HepG2 (cell line): ENCODE measurements at regions not wholly inside any gene's neighbourhood (a gene's known extent, or its start where the extent isn't known, plus 50 kb on each side); places are given as distances from the start of the nearest gene placed in this dataset.

Experiments
- ATAC-seq: fragments of 200-7000 bp; cut with Tn5 transposase; 3 replicates; pipeline ENCODE4 v1.9.1; 2020; ENCODE audit warnings: mild to moderate bottlenecking, moderate library complexity
- BruUV-seq: library from RNA; stranded (reverse); fragments of 400-500 nt; replicated peaks from 2 replicates; lab custom pipeline; 2021; lab: Mats Ljungman, UMichigan
- CTCF ChIA-PET: fragments of 300-600 bp; formaldehyde crosslinking; extraction: SDS; loops from one replicate; lab custom pipeline; 2021; ENCODE audit warnings: low total read pairs, inconsistent platforms, low intra/inter-chr PET ratio; lab: Yijun Ruan, JAX
- POLR2A ChIA-PET: fragments of 350-600 bp; sonication (Branson Sonifier 250); formaldehyde crosslinking; loops from one replicate; lab custom pipeline; 2020; ENCODE audit warnings: antibody characterized with exemption, inconsistent platforms; lab: Yijun Ruan, JAX
- DNase-seq: peaks from one replicate; pipeline ENCODE4 v3.0.0-alpha.2; 2015; ENCODE audit warnings: low spot score
- FAIRE-seq: peaks from 3 replicates; lab custom pipeline; 2011; peaks lifted over from hg19 to GRCh38; lab: Jason Lieb, UNC
- H2AFZ ChIP-seq: one replicate; pipeline ENCODE4 v1.6.1; 2011; ENCODE audit warnings: low read length, inconsistent platforms
- H3K27ac ChIP-seq: fragments of 300-600 bp; 3 replicates; pipeline ENCODE4 v1.8.0; 2011; ENCODE audit warnings: mixed run types, mild to moderate bottlenecking, mixed read lengths, low read length, inconsistent platforms; ENCODE audit not compliant: insufficient read depth; ENCODE audit errors: extremely low read length
- H3K27me3 ChIP-seq, 2 experiments: fragments of 200-600 bp in 1 of 2; 2 replicates in 1 of 2; 3 replicates in 1 of 2; pipeline versions ENCODE4 v1.6.0 to v1.8.0; 2011; ENCODE audit warnings: low read length in 2 of 2, mild to moderate bottlenecking in 2 of 2, moderate library complexity in 2 of 2, inconsistent platforms in 1 of 2; ENCODE audit not compliant: insufficient read depth in 2 of 2, control insufficient read depth in 1 of 2
- H3K36me3 ChIP-seq, 2 experiments: fragments of 200-600 bp in 1 of 2; replicated peaks in 1 of 2; 2 replicates in 1 of 2; 3 replicates in 1 of 2; pipeline versions ENCODE4 v1.5.1 to v1.8.0; 2011; ENCODE audit warnings: low read length in 2 of 2, inconsistent platforms in 1 of 2; ENCODE audit not compliant: insufficient read depth in 2 of 2, control insufficient read depth in 1 of 2
- H3K4me1 ChIP-seq: 2 replicates; pipeline ENCODE4 v1.5.1; 2012; ENCODE audit warnings: low read length, inconsistent platforms; ENCODE audit not compliant: insufficient read depth
- H3K4me2 ChIP-seq: 2 replicates; pipeline ENCODE4 v1.6.0; 2011; ENCODE audit warnings: low read depth, low read length, inconsistent platforms
- H3K4me3 ChIP-seq, 3 experiments: fragments of 200-600 bp in 1 of 3; sonication (generic), shearing (Covaris generic) in 1 of 3; replicated peaks in 1 of 3; 2 replicates each; pipeline ENCODE4 v1.5.1; 2011 to 2016; ENCODE audit warnings: low read length in 3 of 3, inconsistent platforms in 2 of 3, low read depth in 2 of 3, mild to moderate bottlenecking in 2 of 3, control low read depth in 1 of 3, mixed read lengths in 1 of 3; ENCODE audit not compliant: insufficient read depth in 1 of 3
- H3K79me2 ChIP-seq: one replicate; pipeline ENCODE4 v1.6.1; 2011; ENCODE audit warnings: low read length, inconsistent platforms; ENCODE audit not compliant: insufficient read depth
- H3K9ac ChIP-seq: 2 replicates; pipeline ENCODE4 v1.6.0; 2011; ENCODE audit warnings: mild to moderate bottlenecking, low read depth, low read length, inconsistent platforms; ENCODE audit not compliant: insufficient read depth
- H3K9me3 ChIP-seq: 2 replicates; pipeline ENCODE4 v1.5.1; 2012; ENCODE audit warnings: mild to moderate bottlenecking, low read length
- H4K20me1 ChIP-seq: 2 replicates; pipeline ENCODE4 v1.6.0; 2011; ENCODE audit warnings: inconsistent platforms, mild to moderate bottlenecking, low read length, moderate library complexity; ENCODE audit not compliant: insufficient read depth
- EEA1 ChIP-seq: sonication (generic); formaldehyde crosslinking; IDR thresholded peaks from 2 replicates; pipeline ENCODE4 v1.5.1; 2020; ENCODE audit warnings: mild to moderate bottlenecking, missing genetic modification reagents, borderline replicate concordance
- FOXP1 ChIP-seq, 2 experiments: fragments of 450-650 bp in 1 of 2; IDR thresholded peaks; 2 replicates each; pipeline ENCODE4 v1.6.1; 2017 to 2018; ENCODE audit warnings: antibody characterized with exemption in 1 of 2
- HIVEP1 ChIP-seq: sonication (generic); formaldehyde crosslinking; IDR thresholded peaks from 2 replicates; pipeline ENCODE4 v1.4.0; 2020; ENCODE audit warnings: mild to moderate bottlenecking, missing genetic modification reagents
- HNRNPH1 ChIP-seq: fragments of 200-400 bp; formaldehyde crosslinking; optimal IDR thresholded peaks from 2 replicates; pipeline ENCODE3; 2017; ENCODE audit warnings: mild to moderate bottlenecking, low read depth, low read length
- MED1 ChIP-seq: sonication (generic); formaldehyde crosslinking; IDR thresholded peaks from 2 replicates; pipeline ENCODE4 v1.4.0; 2020; ENCODE audit warnings: missing genetic modification reagents
- NR2F1 ChIP-seq, 2 experiments: fragments of 450-650 bp in 1 of 2; formaldehyde crosslinking in 1 of 2; IDR thresholded peaks; 2 replicates each; pipeline versions ENCODE4 v1.5.0 to v1.6.1; 2016 to 2020; ENCODE audit warnings: mild to moderate bottlenecking in 1 of 2, missing compliant biosample characterization in 1 of 2, missing genetic modification reagents in 1 of 2, moderate library complexity in 1 of 2
- POLR2AphosphoS5 ChIP-seq: IDR thresholded peaks from 2 replicates; pipeline ENCODE4 v1.6.1; 2012; ENCODE audit warnings: low read depth, low read length
- THYN1 ChIP-seq: sonication (generic); formaldehyde crosslinking; IDR thresholded peaks from 2 replicates; pipeline ENCODE4 v1.8.1; 2023; ENCODE audit warnings: low read depth, mild to moderate bottlenecking, moderate library complexity, missing genetic modification reagents, borderline replicate concordance
- TOE1 ChIP-seq: sonication (generic); formaldehyde crosslinking; IDR thresholded peaks from 2 replicates; pipeline ENCODE4 v1.4.0; 2020; ENCODE audit warnings: mild to moderate bottlenecking, missing genetic modification reagents
- ZBTB7B ChIP-seq: sonication (generic); formaldehyde crosslinking; IDR thresholded peaks from 2 replicates; pipeline ENCODE4 v1.4.0; 2020; ENCODE audit warnings: missing genetic modification reagents
- ZFY ChIP-seq: sonication (generic); formaldehyde crosslinking; IDR thresholded peaks from 2 replicates; pipeline ENCODE4 v1.4.0; 2020; ENCODE audit warnings: missing genetic modification reagents
- ZNF20 ChIP-seq: sonication (generic); formaldehyde crosslinking; IDR thresholded peaks from 2 replicates; pipeline ENCODE4 v1.4.0; 2020; ENCODE audit warnings: mild to moderate bottlenecking, moderate library complexity, missing genetic modification reagents
- ZNF451 ChIP-seq: sonication (generic); formaldehyde crosslinking; IDR thresholded peaks from 2 replicates; pipeline ENCODE4 v1.5.0; 2020; ENCODE audit warnings: mild to moderate bottlenecking, missing genetic modification reagents
- ZNF563 ChIP-seq: sonication (generic); formaldehyde crosslinking; IDR thresholded peaks from 2 replicates; pipeline ENCODE4 v1.8.0; 2022; ENCODE audit warnings: mild to moderate bottlenecking, moderate library complexity, missing genetic modification reagents
- ZNF841 ChIP-seq: sonication (generic); formaldehyde crosslinking; IDR thresholded peaks from 2 replicates; pipeline ENCODE4 v1.8.1; 2023; ENCODE audit warnings: missing genetic modification reagents, borderline replicate concordance
- WGBS: methylation state at CpG from one replicate; pipeline ENCODE4 v1.1.6; 2017; ENCODE audit warnings: low lambda C conversion rate; 5-methylcytosine and 5-hydroxymethylcytosine counted together
- in situ Hi-C: cut with HindIII; loops from 2 replicates; pipeline ENCODE4 v1.10.0; 2017; ENCODE audit warnings: low pct_unique_long_range_greater_than_20kb; ENCODE audit not compliant: extremely low pct_ligation_motif_present
- intact Hi-C: fragments of 100-400 bp; cut with micrococcal nuclease; formaldehyde crosslinking; loops from one replicate; pipeline ENCODE4 v1.10.0; 2022; ENCODE audit not compliant: unreplicated experiment
- TF ChIP-seq, protein P1 (sequence below): sonication (generic); formaldehyde crosslinking; conservative IDR thresholded peaks from 2 replicates; pipeline ENCODE4 v1.8.1; 2023; ENCODE audit warnings: missing genetic modification reagents
- TF ChIP-seq, protein P2 (sequence below), 2 experiments: sonication (generic) in 1 of 2; formaldehyde crosslinking in 1 of 2; IDR thresholded peaks; 2 replicates each; pipeline versions ENCODE4 v1.4.0 to v1.6.1; 2018 to 2020; ENCODE audit warnings: missing genetic modification reagents in 2 of 2, borderline replicate concordance in 1 of 2, low read depth in 1 of 2, mild to moderate bottlenecking in 1 of 2, missing biosample characterization in 1 of 2
- TF ChIP-seq, protein P3 (sequence below): sonication (generic); formaldehyde crosslinking; IDR thresholded peaks from 2 replicates; pipeline ENCODE4 v1.4.0; 2020; ENCODE audit warnings: missing genetic modification reagents, low read depth, mild to moderate bottlenecking, borderline replicate concordance
- TF ChIP-seq, protein P4 (sequence below): sonication (generic); formaldehyde crosslinking; IDR thresholded peaks from 2 replicates; pipeline ENCODE4; 2020; ENCODE audit warnings: missing genetic modification reagents, mild to moderate bottlenecking, borderline replicate concordance

DNA sequence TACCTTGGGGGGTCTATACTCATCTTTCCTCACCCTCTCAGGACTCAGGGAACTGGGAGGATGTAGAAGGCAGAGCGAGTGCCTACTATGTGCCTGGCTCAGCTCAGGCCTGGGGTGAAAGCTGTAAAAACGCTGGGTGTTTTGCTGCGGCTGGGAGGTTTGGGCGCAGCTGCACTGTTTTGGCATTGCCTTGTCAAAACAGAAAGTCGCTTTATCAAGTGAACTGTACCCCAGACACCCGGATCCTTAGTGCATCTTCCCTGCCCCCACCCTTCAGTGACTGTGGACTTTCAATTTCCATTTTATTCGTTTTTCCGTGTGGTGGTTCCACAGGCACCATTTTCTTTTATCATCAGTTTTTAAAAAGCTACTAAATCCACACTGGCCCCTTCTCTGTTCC lies 86.7 kb upstream of the ZNF716 start:
- TF ChIP-seq EEA1 (no peak), NR2F1 (CRISPR knock-in tag; IDR thresholded peaks at IDR 0.05) (no peak), ZNF563 (CRISPR knock-in tag) (no peak), FOXP1 (IDR thresholded peaks at IDR 0.05) (no peak), FOXP1 (CRISPR knock-in tag; IDR thresholded peaks at IDR 0.05) (no peak), MED1 (CRISPR knock-in tag) (no peak), ZNF20 (CRISPR knock-in tag) (no peak), THYN1 (CRISPR knock-in tag) (no peak), ZBTB7B (CRISPR knock-in tag) (no peak), ZFY (CRISPR knock-in tag) (no peak), TOE1 (CRISPR knock-in tag) (no peak), HNRNPH1 (no peak), HIVEP1 (CRISPR knock-in tag) (no peak), ZNF841 (CRISPR knock-in tag) (no peak), POLR2AphosphoS5 (no peak), ZNF451 (no peak)
- TF ChIP-seq, protein P1, sequence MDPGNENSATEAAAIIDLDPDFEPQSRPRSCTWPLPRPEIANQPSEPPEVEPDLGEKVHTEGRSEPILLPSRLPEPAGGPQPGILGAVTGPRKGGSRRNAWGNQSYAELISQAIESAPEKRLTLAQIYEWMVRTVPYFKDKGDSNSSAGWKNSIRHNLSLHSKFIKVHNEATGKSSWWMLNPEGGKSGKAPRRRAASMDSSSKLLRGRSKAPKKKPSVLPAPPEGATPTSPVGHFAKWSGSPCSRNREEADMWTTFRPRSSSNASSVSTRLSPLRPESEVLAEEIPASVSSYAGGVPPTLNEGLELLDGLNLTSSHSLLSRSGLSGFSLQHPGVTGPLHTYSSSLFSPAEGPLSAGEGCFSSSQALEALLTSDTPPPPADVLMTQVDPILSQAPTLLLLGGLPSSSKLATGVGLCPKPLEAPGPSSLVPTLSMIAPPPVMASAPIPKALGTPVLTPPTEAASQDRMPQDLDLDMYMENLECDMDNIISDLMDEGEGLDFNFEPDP (CRISPR knock-in tag) = no peak
- TF ChIP-seq, protein P2, sequence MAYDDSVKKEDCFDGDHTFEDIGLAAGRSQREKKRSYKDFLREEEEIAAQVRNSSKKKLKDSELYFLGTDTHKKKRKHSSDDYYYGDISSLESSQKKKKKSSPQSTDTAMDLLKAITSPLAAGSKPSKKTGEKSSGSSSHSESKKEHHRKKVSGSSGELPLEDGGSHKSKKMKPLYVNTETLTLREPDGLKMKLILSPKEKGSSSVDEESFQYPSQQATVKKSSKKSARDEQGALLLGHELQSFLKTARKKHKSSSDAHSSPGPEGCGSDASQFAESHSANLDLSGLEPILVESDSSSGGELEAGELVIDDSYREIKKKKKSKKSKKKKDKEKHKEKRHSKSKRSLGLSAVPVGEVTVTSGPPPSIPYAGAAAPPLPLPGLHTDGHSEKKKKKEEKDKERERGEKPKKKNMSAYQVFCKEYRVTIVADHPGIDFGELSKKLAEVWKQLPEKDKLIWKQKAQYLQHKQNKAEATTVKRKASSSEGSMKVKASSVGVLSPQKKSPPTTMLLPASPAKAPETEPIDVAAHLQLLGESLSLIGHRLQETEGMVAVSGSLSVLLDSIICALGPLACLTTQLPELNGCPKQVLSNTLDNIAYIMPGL (CRISPR knock-in tag; IDR thresholded peaks at IDR 0.05; ENCODE audit: borderline replicate concordance in 1 of 2, low read depth in 1 of 2) = no peak
- TF ChIP-seq, protein P3, sequence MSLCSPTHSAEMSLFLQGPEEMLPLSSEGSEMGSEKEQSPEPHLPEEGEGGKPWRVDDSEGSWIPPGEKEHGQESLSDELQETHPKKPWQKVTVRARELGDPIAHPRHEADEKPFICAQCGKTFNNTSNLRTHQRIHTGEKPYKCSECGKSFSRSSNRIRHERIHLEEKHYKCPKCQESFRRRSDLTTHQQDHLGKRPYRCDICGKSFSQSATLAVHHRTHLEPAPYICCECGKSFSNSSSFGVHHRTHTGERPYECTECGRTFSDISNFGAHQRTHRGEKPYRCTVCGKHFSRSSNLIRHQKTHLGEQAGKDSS (CRISPR knock-in tag) = no peak
- TF ChIP-seq, protein P4, sequence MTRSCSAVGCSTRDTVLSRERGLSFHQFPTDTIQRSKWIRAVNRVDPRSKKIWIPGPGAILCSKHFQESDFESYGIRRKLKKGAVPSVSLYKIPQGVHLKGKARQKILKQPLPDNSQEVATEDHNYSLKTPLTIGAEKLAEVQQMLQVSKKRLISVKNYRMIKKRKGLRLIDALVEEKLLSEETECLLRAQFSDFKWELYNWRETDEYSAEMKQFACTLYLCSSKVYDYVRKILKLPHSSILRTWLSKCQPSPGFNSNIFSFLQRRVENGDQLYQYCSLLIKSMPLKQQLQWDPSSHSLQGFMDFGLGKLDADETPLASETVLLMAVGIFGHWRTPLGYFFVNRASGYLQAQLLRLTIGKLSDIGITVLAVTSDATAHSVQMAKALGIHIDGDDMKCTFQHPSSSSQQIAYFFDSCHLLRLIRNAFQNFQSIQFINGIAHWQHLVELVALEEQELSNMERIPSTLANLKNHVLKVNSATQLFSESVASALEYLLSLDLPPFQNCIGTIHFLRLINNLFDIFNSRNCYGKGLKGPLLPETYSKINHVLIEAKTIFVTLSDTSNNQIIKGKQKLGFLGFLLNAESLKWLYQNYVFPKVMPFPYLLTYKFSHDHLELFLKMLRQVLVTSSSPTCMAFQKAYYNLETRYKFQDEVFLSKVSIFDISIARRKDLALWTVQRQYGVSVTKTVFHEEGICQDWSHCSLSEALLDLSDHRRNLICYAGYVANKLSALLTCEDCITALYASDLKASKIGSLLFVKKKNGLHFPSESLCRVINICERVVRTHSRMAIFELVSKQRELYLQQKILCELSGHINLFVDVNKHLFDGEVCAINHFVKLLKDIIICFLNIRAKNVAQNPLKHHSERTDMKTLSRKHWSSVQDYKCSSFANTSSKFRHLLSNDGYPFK (CRISPR knock-in tag) = no peak
- POLR2A ChIA-PET = no interaction called here
- no peak for FAIRE-seq
- Histone ChIP-seq H3K79me2 (no peaks in the 10 kb centered on the region), H3K4me3 (no peak overlapping the region), H2AFZ (no peak overlapping the region), H3K36me3 (no peaks in the 10 kb centered on the region), H3K4me1 (no peaks in the 10 kb centered on the region), H3K9ac (no peak overlapping the region), H3K4me2 (no peak overlapping the region), H3K27me3 (no peaks in the 10 kb centered on the region), H3K9me3 (peaks cover 99% of the 10 kb centered on the region), H3K27ac (no peak overlapping the region), H4K20me1 (no peaks in the 10 kb centered on the region)
- intact Hi-C loops (no loop called here), in situ Hi-C loops (no loop called here)
- no peak for DNase-seq
- WGBS = 28% methylated on average over 8 of the region's 8 CpGs
- no peak for ATAC-seq
- CTCF ChIA-PET = no interaction called here
- no TSS peak for BruUV-seq
